ENCODE measurements at regions not wholly inside any gene's neighbourhood (a gene's known extent, or its start where the extent isn't known, plus 50 kb on each side); places are given as distances from the start of the nearest gene placed in this dataset.

- no peak overlapping the region for H3K27ac ChIP-seq
- no peak for DNase-seq
- H3K9me3 ChIP-seq = no peaks in the 10 kb centered on the region
- H3K27me3 ChIP-seq = no peaks in the 10 kb centered on the region
- H3K4me1 ChIP-seq = no peaks in the 10 kb centered on the region
- TF ChIP-seq POLR2A (IDR thresholded peaks at IDR 0.05) (no peak), CTCF (IDR thresholded peaks at IDR 0.05) (no peak)
- H3K36me3 ChIP-seq = no peaks in the 10 kb centered on the region
- no peak overlapping the region for H3K4me3 ChIP-seq
Observed at GRCh38 chr13:31433746-31434145, 234.0 kb downstream of the B3GLCT start.

- H3K27ac ChIP-seq = no peak overlapping the region
- H3K4me1 ChIP-seq = no peaks in the 10 kb centered on the region
- H3K36me3 ChIP-seq = no peaks in the 10 kb centered on the region
- TF ChIP-seq CTCF (IDR thresholded peaks at IDR 0.05) (no peak), POLR2A (IDR thresholded peaks at IDR 0.05) (no peak)
- no peaks in the 10 kb centered on the region for H3K9me3 ChIP-seq
- no peaks in the 10 kb centered on the region for H3K27me3 ChIP-seq
- no peak overlapping the region for H3K4me3 ChIP-seq
- DNase-seq = no peak
Observed at GRCh38 chr13:31434613-31435012, 234.8 kb downstream of the B3GLCT start.

- no peaks in the 10 kb centered on the region for H3K4me1 ChIP-seq
- H3K36me3 ChIP-seq = no peaks in the 10 kb centered on the region
- no peaks in the 10 kb centered on the region for H3K9me3 ChIP-seq
- TF ChIP-seq CTCF (IDR thresholded peaks at IDR 0.05) (no peak), POLR2A (IDR thresholded peaks at IDR 0.05) (no peak)
- no peak for DNase-seq
- H3K4me3 ChIP-seq = no peak overlapping the region
- no peaks in the 10 kb centered on the region for H3K27me3 ChIP-seq
- H3K27ac ChIP-seq = no peak overlapping the region
Observed at GRCh38 chr13:31435536-31435935, 235.8 kb downstream of the B3GLCT start.

GRCh38 chr13:31436478-31436877 is 236.7 kb downstream of the B3GLCT start:
- Histone ChIP-seq H3K9me3 (no peaks in the 10 kb centered on the region), H3K27me3 (no peaks in the 10 kb centered on the region), H3K27ac (no peak overlapping the region), H3K4me1 (no peaks in the 10 kb centered on the region), H3K4me3 (no peak overlapping the region), H3K36me3 (no peaks in the 10 kb centered on the region)
- TF ChIP-seq CTCF (IDR thresholded peaks at IDR 0.05) (no peak), POLR2A (IDR thresholded peaks at IDR 0.05) (no peak)
- no peak for DNase-seq

- TF ChIP-seq CTCF (IDR thresholded peaks at IDR 0.05) = no peak
- no peak for TF ChIP-seq POLR2A (IDR thresholded peaks at IDR 0.05)
- Histone ChIP-seq H3K27ac (no peak overlapping the region), H3K4me3 (no peak overlapping the region), H3K9me3 (no peaks in the 10 kb centered on the region), H3K4me1 (peaks cover 0 to 4% (median 0%) of the 10 kb centered on the region in 4 donors), H3K27me3 (no peaks in the 10 kb centered on the region), H3K36me3 (no peaks in the 10 kb centered on the region)
- no peak for DNase-seq
Observed at GRCh38 chr13:31437975-31438374, 238.2 kb downstream of the B3GLCT start.

GRCh38 chr13:31440132-31440531 is 240.4 kb downstream of the B3GLCT start:
- Histone ChIP-seq H3K4me1 (peaks cover 0 to 4% (median 0%) of the 10 kb centered on the region in 4 donors), H3K27ac (no peak overlapping the region), H3K4me3 (no peak overlapping the region), H3K9me3 (no peaks in the 10 kb centered on the region), H3K27me3 (no peaks in the 10 kb centered on the region), H3K36me3 (no peaks in the 10 kb centered on the region)
- TF ChIP-seq CTCF (IDR thresholded peaks at IDR 0.05) (no peak), POLR2A (IDR thresholded peaks at IDR 0.05) (no peak)
- no peak for DNase-seq

All from Peyer's patch (tissue), 4 donors.